SK-N-SH treated with all-trans-retinoic acid at 6 μM for 48 hours (cell line): ENCODE measurements at regions not wholly inside any gene's neighbourhood (a gene's known extent, or its start where the extent isn't known, plus 50 kb on each side); places are given as distances from the start of the nearest gene placed in this dataset.
"Not testable (repeated sequence)": the region's sequence is repeated elsewhere in the genome, so short reads cannot be mapped to it uniquely, and the experiment has no call there.

Experiments used
- ATAC-seq: fragments of 200-7000 bp; cut with Tn5 transposase; 3 replicates; pipeline ENCODE4 v1.9.1; 2020; ENCODE audit warnings: mild to moderate bottlenecking, moderate library complexity
- ARNTL ChIP-seq: fragments of 450-650 bp; formaldehyde crosslinking; IDR thresholded peaks from 2 replicates; pipeline ENCODE4 v1.5.0; 2020; ENCODE audit warnings: low read depth, mild to moderate bottlenecking, moderate library complexity, borderline replicate concordance
- BACH2 ChIP-seq: fragments of 250-450 bp; sonication (Bioruptor Pico); IDR thresholded peaks from 2 replicates; pipeline ENCODE4 v1.9.0; 2021; ENCODE audit warnings: mild to moderate bottlenecking, borderline replicate concordance
- CREB5 ChIP-seq: fragments of 250-450 bp; sonication (Bioruptor Pico); IDR thresholded peaks from 2 replicates; pipeline ENCODE4 v1.5.1; 2020; ENCODE audit warnings: low read depth, mild to moderate bottlenecking, moderate library complexity
- CSDC2 ChIP-seq: fragments of 250-450 bp; sonication (Bioruptor Pico); IDR thresholded peaks from 2 replicates; pipeline ENCODE4 v1.5.0; 2020; ENCODE audit warnings: mild to moderate bottlenecking, moderate library complexity
- CSRNP3 ChIP-seq: fragments of 250-450 bp; sonication (Bioruptor Pico); IDR thresholded peaks from 2 replicates; pipeline ENCODE4 v1.5.1; 2021; ENCODE audit warnings: mild to moderate bottlenecking, moderate library complexity
- ESRRG ChIP-seq: fragments of 250-450 bp; sonication (Bioruptor Pico); IDR thresholded peaks from 2 replicates; pipeline ENCODE4 v1.6.1; 2021; ENCODE audit warnings: mild to moderate bottlenecking
- ISL1 ChIP-seq: fragments of 250-450 bp; sonication (Bioruptor Pico); IDR thresholded peaks from 2 replicates; pipeline ENCODE4 v2.1.2; 2022; ENCODE audit warnings: mild to moderate bottlenecking, moderate library complexity
- OSR1 ChIP-seq: fragments of 250-450 bp; sonication (Bioruptor Pico); IDR thresholded peaks from 2 replicates; pipeline ENCODE4 v1.8.0; 2022; ENCODE audit warnings: moderate library complexity, mild to moderate bottlenecking, inconsistent platforms
- PATZ1 ChIP-seq: fragments of 250-450 bp; sonication (Bioruptor Pico); IDR thresholded peaks from 2 replicates; pipeline ENCODE4 v1.8.0; 2020; ENCODE audit warnings: mild to moderate bottlenecking, moderate library complexity, borderline replicate concordance
- POU6F1 ChIP-seq: fragments of 250-450 bp; sonication (Bioruptor Pico); IDR thresholded peaks from 2 replicates; pipeline ENCODE4 v1.8.0; 2021; ENCODE audit warnings: low read depth, mild to moderate bottlenecking, moderate library complexity, borderline replicate concordance
- PPARA ChIP-seq: fragments of 250-450 bp; sonication (Bioruptor Pico); IDR thresholded peaks from 2 replicates; pipeline ENCODE4 v1.5.0; 2020; ENCODE audit warnings: mild to moderate bottlenecking, borderline replicate concordance
- RARB ChIP-seq: fragments of 250-450 bp; sonication (Bioruptor Pico); IDR thresholded peaks from 2 replicates; pipeline ENCODE4 v1.8.0; 2021; ENCODE audit warnings: mild to moderate bottlenecking, moderate library complexity
- SNAI2 ChIP-seq: fragments of 250-450 bp; sonication (Bioruptor Pico); IDR thresholded peaks from 2 replicates; pipeline ENCODE4 v1.5.0; 2020; ENCODE audit warnings: mild to moderate bottlenecking, moderate library complexity
- TCF4 ChIP-seq: fragments of 250-450 bp; sonication (Bioruptor Pico); IDR thresholded peaks from 2 replicates; pipeline ENCODE4 v1.8.0; 2021; ENCODE audit warnings: mild to moderate bottlenecking, moderate library complexity, borderline replicate concordance
- TOX ChIP-seq: fragments of 250-450 bp; sonication (Bioruptor Pico); IDR thresholded peaks from 2 replicates; pipeline ENCODE4 v1.8.0; 2021; ENCODE audit warnings: mild to moderate bottlenecking, moderate library complexity, borderline replicate concordance
- ZFP3 ChIP-seq: fragments of 250-450 bp; sonication (Bioruptor Pico); IDR thresholded peaks from 2 replicates; pipeline ENCODE4 v1.5.0; 2020; ENCODE audit warnings: mild to moderate bottlenecking, moderate library complexity
- ZFP30 ChIP-seq: fragments of 450-650 bp; formaldehyde crosslinking; IDR thresholded peaks from 2 replicates; pipeline ENCODE4 v1.5.0; 2022; ENCODE audit warnings: mild to moderate bottlenecking, moderate library complexity
- ZNF565 ChIP-seq: fragments of 450-650 bp; formaldehyde crosslinking; conservative IDR thresholded peaks from 2 replicates; pipeline ENCODE4 v1.5.0; 2020; ENCODE audit warnings: low read depth, mild to moderate bottlenecking, moderate library complexity
- ZNF70 ChIP-seq: fragments of 450-650 bp; formaldehyde crosslinking; IDR thresholded peaks from 2 replicates; pipeline ENCODE4 v1.5.0; 2020; ENCODE audit warnings: mild to moderate bottlenecking, moderate library complexity
- ZNF8 ChIP-seq: fragments of 450-650 bp; formaldehyde crosslinking; IDR thresholded peaks from 2 replicates; pipeline ENCODE4 v1.5.0; 2020; ENCODE audit warnings: mild to moderate bottlenecking, moderate library complexity

- no peak for ATAC-seq
- TF ChIP-seq ZFP30 (CRISPR knock-in tag) (no peak), OSR1 (no peak), SNAI2 (CRISPR knock-in tag) (no peak), ARNTL (no peak), ZFP3 (no peak)
Measured at GRCh38 chr17:70520956-70521355, 351.6 kb downstream of the KCNJ2 start.

- TF ChIP-seq ISL1: peak; percentile 61
- no peak for TF ChIP-seq TCF4 (CRISPR knock-in tag)
- no peak for TF ChIP-seq TOX (CRISPR knock-in tag)
- no peak for TF ChIP-seq PATZ1
- ATAC-seq: no peak
Measured at GRCh38 chr17:70521821-70522256, 352.5 kb downstream of the KCNJ2 start.

- TF ChIP-seq PPARA (CRISPR knock-in tag) (no peak), CREB5 (CRISPR knock-in tag) (no peak), ISL1 (0 out of 2 replicates have a peak, but pooled peaks have one; percentile 45), ZFP30 (CRISPR knock-in tag) (no peak), PATZ1 (no peak), TOX (CRISPR knock-in tag) (no peak), ZNF565 (CRISPR knock-in tag) (no peak)
- no peak for ATAC-seq
Measured at GRCh38 chr17:70523426-70523825, 354.1 kb downstream of the KCNJ2 start.

GRCh38 chr17:70525035-70525434 is 355.7 kb downstream of the KCNJ2 start:
- ATAC-seq: not testable (repeated sequence)

- ATAC-seq: no peak
- TF ChIP-seq ARNTL (no peak), OSR1 (no peak), ZNF70 (CRISPR knock-in tag) (no peak), ZNF565 (CRISPR knock-in tag) (no peak), PATZ1 (no peak), ZFP30 (CRISPR knock-in tag) (no peak), PPARA (CRISPR knock-in tag) (no peak), SNAI2 (CRISPR knock-in tag) (no peak), ESRRG (CRISPR knock-in tag) (no peak), CSDC2 (no peak), ZNF8 (CRISPR knock-in tag) (no peak), TCF4 (CRISPR knock-in tag) (no peak)
Measured at GRCh38 chr17:70525961-70526360, 356.6 kb downstream of the KCNJ2 start.

GRCh38 chr17:70527364-70527888 is 358.1 kb downstream of the KCNJ2 start:
- ATAC-seq: no peak
- TF ChIP-seq CSDC2 (no peak), ESRRG (CRISPR knock-in tag) (no peak), CSRNP3 (CRISPR knock-in tag) (no peak), BACH2 (CRISPR knock-in tag) (no peak), CREB5 (CRISPR knock-in tag) (no peak), POU6F1 (CRISPR knock-in tag) (no peak), ZNF70 (CRISPR knock-in tag) (no peak), ZFP3 (no peak), TOX (CRISPR knock-in tag) (no peak), SNAI2 (CRISPR knock-in tag) (no peak), RARB (no peak), ZNF8 (CRISPR knock-in tag) (no peak), ZNF565 (CRISPR knock-in tag) (no peak)
